H1 (cell line): ENCODE measurements at regions not wholly inside any gene's neighbourhood (a gene's known extent, or its start where the extent isn't known, plus 50 kb on each side); places are given as distances from the start of the nearest gene placed in this dataset.

ENCODE experiments used
- CHD7 ChIP-seq: fragments of 300-600 bp; sonication (generic); IDR thresholded peaks from 2 replicates; pipeline ENCODE4 v1.7.1; 2012; ENCODE audit warnings: low read length, moderate library complexity, mild to moderate bottlenecking, inconsistent platforms; ENCODE audit not compliant: insufficient replicate concordance
- RNF2 ChIP-seq: fragments of 200-900, 300-1000 bp; sonication (generic); IDR thresholded peaks from 2 replicates; pipeline ENCODE4 v1.7.1; 2016; ENCODE audit warnings: borderline replicate concordance, low read depth, mild to moderate bottlenecking, antibody characterized with exemption, low read length; ENCODE audit not compliant: poor library complexity, severe bottlenecking; ENCODE audit errors: missing control alignments

GRCh38 chr6:30824698-30825097, 59.6 kb upstream of the DDR1 start (continued):
- TF ChIP-seq CHD7 (no peak), RNF2 (no peak)
